ENCODE measurements at regions not wholly inside any gene's neighbourhood (a gene's known extent, or its start where the extent isn't known, plus 50 kb on each side); places are given as distances from the start of the nearest gene placed in this dataset.

DNA sequence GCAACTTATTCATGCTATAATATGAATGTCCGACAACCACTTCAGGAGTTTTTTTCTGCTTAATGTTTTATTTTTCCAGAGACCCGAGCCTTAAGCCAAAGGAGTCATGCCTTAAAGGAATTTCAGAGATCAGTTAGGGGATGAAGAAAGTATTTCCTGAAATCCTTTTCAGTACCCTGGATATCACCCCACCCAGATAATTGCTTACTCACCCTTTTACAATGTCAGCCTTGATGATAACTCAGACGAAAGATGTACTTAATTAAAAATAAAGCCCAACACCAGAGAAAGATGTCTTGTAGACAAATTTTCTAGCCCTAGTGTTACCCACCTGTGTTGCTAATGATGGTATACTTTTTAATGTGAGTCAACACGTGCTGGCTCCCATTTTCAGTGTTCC, 124.1 kb downstream of the XCL2 start:
- no peak for TF ChIP-seq POLR2A (IDR thresholded peaks at IDR 0.05)
- TF ChIP-seq, protein P1, sequence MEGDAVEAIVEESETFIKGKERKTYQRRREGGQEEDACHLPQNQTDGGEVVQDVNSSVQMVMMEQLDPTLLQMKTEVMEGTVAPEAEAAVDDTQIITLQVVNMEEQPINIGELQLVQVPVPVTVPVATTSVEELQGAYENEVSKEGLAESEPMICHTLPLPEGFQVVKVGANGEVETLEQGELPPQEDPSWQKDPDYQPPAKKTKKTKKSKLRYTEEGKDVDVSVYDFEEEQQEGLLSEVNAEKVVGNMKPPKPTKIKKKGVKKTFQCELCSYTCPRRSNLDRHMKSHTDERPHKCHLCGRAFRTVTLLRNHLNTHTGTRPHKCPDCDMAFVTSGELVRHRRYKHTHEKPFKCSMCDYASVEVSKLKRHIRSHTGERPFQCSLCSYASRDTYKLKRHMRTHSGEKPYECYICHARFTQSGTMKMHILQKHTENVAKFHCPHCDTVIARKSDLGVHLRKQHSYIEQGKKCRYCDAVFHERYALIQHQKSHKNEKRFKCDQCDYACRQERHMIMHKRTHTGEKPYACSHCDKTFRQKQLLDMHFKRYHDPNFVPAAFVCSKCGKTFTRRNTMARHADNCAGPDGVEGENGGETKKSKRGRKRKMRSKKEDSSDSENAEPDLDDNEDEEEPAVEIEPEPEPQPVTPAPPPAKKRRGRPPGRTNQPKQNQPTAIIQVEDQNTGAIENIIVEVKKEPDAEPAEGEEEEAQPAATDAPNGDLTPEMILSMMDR (IDR thresholded peaks at IDR 0.05 in 4 of 5, conservative IDR thresholded peaks at IDR 0.05 in 1 of 5), result no peak
